ENCODE measurements at regions not wholly inside any gene's neighbourhood (a gene's known extent, or its start where the extent isn't known, plus 50 kb on each side); places are given as distances from the start of the nearest gene placed in this dataset.
"Not testable (repeated sequence)": the region's sequence is repeated elsewhere in the genome, so short reads cannot be mapped to it uniquely, and the experiment has no call there.

GRCh38 chr11:130979386-130979972 is 63.2 kb upstream of the SNX19 start:
- no peak for DNase-seq

DNA sequence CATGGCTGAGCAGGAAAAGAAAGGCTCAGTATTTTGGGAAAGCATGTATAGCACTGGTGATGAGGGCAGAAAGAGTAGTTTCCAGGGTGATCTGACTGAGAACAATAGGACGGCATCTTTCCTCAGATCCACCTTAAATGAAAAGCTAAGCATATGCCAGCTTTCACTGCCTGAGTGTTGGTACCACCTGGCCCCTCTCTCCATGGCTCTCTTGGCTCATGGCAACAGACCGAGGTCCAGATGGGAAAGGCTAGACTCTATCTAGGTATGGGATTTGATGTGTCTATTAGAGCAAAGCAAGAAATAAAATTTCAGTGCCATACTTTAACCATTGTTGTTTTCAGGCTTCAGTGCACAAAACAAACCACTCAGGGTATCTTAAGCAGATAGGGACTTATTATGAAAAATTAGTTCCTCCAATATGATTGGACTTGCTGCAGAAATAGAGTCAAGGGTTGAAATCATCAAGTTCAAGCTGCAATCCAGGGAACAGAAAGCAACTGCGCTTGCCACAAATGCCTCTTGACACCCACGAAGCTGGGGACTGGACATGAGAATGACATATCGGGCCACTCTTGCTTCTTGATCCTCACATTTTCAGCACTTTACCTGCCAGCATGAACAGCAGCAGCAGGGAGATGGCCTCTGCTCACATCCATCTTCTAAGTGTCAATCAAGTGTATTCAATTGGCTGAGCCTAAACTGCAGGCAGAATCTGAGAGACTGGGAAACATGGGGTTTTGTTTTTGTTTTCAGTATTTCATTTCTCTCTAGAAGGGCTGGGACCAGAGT is 64.0 kb upstream of the SNX19 start:
- DNase-seq = no peak

GRCh38 chr11:130984241-130984640 is 68.0 kb upstream of the SNX19 start:
- DNase-seq = not testable (repeated sequence)

GRCh38 chr11:130992788-130993187 is 76.5 kb upstream of the SNX19 start:
- DNase-seq = no peak

DNA sequence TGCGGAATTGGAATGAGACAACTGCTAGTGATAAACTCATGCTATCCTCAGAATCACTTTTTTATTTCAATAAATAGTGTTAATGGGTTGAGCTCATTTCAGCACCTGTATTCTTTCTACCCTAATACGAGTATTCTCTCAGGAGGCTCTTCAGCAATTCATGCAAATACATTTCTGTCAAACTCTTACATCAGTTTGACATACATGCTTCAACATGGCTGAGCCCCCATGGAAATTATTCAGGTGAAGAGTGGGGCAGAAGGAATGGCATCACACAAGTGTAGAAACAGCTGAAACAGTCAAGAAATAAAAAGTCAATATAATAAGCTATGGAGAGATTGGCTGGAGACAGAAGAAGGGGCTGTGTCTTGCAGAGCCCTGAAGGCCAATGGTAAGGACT is 77.8 kb upstream of the SNX19 start:
- DNase-seq = no peak

GRCh38 chr11:130995266-130995665 is 79.0 kb upstream of the SNX19 start:
- no peak for DNase-seq

GRCh38 chr11:130997278-130997677 is 81.0 kb upstream of the SNX19 start:
- DNase-seq = no peak

- no peak for DNase-seq
Observed at GRCh38 chr11:130999086-130999485, 82.8 kb upstream of the SNX19 start.

GRCh38 chr11:130999992-131000770 is 83.9 kb upstream of the SNX19 start:
- DNase-seq = no peak

- no peak for DNase-seq
Observed at GRCh38 chr11:131002145-131002544, 85.9 kb upstream of the SNX19 start.

GRCh38 chr11:131005829-131006228 is 89.5 kb upstream of the SNX19 start:
- DNase-seq = no peak

GRCh38 chr11:131025020-131025419 is 108.7 kb upstream of the SNX19 start:
- no peak for DNase-seq

GRCh38 chr11:131025421-131026125 is 109.3 kb upstream of the SNX19 start:
- no peak for DNase-seq

DNA sequence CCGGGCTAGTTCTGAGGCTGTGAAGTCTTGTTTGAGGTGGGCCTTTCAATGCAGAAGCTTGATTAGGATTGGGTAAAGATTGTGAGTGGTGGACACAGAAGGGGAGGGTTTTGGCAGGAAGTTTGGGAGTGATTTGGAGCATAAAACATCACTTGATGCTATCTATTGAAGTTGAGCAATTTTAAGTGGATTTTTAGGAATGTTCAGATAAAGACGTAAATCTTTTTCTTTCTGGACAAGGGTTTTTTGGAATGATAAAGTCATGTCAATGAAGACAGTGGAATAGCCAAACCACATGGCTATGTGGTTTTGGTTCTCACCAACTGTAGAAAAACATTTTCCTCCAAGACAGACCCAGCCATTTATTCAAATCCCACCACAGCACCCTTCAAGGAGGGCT is 111.2 kb upstream of the SNX19 start:
- DNase-seq = no peak

DNA sequence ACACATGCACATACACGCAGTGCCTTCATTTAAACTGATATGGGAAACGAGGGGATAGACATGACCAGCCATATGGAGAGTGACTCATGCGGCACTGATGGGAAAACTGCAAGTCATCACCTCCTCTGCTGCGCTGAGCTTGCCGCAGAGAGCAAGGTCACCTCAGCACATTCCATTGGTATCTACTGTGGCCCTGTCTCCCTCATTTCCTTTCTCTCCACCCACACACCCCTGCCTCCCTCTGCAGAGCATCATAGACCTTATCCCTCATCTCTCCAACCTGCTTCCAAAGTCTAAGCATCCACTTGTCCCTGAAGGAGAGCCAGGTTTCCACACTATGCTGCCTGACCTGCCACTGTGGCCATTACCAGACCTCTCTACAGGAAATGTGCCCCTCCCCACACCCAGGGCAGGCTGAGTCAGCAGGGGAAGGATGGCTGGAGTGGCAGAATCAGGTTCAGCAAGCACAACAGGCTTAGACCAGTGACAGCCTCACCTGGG is 116.9 kb upstream of the SNX19 start:
- DNase-seq = no peak

DNA sequence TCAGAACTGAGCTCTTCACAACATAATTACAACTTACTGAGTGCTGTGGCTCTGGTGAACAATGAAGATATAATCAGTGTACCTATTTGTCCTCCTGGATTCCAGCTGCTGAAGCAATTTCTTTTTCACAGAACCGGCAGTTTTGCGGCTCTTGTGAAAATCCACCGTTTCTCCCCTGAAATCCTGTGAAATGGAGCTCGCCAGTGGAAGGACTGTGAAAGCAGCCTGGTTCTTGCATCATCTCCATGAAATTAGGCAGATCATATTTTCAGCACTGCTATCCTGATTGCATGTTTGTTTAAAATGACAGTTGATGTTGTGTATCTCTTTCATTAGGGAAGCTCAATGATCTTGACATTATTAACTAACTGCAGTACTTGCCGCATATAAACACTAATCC is 120.2 kb upstream of the SNX19 start:
- no peak for DNase-seq

- no peak for DNase-seq
Observed at GRCh38 chr11:131037873-131038272, 121.6 kb upstream of the SNX19 start.

DNA sequence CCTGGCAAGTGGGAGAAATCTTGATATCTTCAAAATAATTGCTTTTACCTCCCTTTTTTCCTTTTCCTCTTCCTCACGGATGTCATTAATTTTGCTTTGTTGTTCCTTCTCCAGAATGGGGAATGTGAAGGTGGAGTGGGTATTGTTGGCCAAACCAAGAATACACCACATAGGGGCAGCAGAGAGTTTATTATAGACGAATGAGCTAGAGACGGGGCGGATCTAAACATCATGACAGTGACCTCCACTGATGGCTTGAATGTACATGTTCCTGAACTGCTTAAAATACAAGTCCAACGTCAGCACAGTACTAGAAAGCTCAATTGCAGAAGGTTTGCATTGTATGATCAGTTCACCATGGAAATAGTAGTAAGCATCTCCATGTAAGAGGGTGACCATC is 122.3 kb upstream of the SNX19 start:
- no peak for DNase-seq

DNA sequence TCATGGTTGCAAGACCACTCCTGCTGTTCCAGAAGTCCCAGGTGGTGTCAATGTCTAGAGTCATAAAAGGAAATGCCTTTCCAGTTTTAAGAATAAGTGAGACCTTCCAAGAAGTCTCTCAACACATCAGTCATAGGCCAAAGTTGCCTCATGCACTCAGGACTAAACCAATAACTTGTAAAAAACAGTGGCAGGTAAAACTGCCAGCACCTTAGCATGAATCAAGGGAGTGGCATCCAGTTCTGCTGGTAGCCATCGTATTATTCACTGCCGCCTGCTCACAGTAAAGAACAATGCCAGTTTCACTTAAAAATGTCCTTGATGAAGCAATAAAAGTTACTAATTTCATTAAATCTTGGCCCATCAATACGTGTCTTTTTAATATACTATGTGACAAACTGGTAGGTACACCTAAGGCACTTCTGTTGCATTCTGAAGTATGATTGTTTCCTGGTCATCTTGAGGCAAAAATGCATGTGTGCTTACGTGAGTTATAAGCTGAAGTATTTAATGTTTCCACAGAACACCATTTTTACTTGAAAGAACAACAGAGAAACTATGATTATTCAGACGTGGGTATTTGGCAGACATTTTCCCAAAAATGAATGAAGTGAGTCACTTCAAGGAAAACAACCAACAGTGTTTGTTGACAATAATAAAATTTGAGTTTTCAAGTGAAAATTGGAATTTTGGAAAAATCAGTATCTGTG is 125.2 kb upstream of the SNX19 start:
- DNase-seq = no peak

DNA sequence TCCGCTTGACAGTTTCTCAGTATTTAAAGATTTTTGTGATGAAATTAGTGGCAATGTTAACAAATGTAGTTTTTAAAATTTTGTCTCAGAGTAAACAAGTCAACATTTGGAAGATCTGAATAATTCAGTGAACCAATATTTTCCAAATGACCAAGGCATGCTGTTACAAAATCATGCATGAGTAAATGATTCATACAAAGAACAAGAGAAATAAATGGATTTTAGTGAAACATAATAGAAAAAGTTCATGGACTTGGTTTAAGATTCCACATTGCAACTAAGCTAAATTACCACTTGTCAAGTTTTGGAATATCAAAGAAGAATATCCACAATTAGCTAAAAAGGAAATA is 125.7 kb upstream of the SNX19 start:
- no peak for DNase-seq

- no peak for DNase-seq
Observed at GRCh38 chr11:131043251-131043650, 127.0 kb upstream of the SNX19 start.

GRCh38 chr11:131044851-131045250 is 128.6 kb upstream of the SNX19 start:
- no peak for DNase-seq

DNA sequence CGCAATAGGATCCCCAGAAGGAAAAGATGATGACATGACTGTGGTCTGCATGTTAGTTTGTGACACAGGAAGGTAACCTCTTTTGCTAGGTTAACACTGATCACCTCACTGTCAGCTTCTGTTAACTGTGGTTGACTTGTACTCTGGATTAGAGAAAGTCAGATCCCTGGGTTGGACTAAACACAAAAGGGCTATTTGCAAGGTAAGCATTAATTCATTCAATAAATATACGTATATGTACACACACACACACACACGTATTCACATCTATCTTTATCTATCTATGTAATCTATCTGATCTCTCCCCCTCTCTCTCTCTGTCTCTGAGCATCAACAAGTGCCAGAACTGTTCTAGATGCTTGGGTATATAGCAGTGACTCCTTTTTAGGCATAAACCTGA is 136.1 kb upstream of the SNX19 start:
- no peak for DNase-seq
